HG03103 (cell line): ENCODE measurements at regions not wholly inside any gene's neighbourhood (a gene's known extent, or its start where the extent isn't known, plus 50 kb on each side); places are given as distances from the start of the nearest gene placed in this dataset.
"Not testable (repeated sequence)": the region's sequence is repeated elsewhere in the genome, so short reads cannot be mapped to it uniquely, and the experiment has no call there.

Experiments
- ATAC-seq: cut with Tn5 transposase; IDR thresholded peaks from one replicate; pipeline ENCODE4 v1.9.1; 2021; ENCODE audit warnings: low read depth; ENCODE audit not compliant: unreplicated experiment

DNA sequence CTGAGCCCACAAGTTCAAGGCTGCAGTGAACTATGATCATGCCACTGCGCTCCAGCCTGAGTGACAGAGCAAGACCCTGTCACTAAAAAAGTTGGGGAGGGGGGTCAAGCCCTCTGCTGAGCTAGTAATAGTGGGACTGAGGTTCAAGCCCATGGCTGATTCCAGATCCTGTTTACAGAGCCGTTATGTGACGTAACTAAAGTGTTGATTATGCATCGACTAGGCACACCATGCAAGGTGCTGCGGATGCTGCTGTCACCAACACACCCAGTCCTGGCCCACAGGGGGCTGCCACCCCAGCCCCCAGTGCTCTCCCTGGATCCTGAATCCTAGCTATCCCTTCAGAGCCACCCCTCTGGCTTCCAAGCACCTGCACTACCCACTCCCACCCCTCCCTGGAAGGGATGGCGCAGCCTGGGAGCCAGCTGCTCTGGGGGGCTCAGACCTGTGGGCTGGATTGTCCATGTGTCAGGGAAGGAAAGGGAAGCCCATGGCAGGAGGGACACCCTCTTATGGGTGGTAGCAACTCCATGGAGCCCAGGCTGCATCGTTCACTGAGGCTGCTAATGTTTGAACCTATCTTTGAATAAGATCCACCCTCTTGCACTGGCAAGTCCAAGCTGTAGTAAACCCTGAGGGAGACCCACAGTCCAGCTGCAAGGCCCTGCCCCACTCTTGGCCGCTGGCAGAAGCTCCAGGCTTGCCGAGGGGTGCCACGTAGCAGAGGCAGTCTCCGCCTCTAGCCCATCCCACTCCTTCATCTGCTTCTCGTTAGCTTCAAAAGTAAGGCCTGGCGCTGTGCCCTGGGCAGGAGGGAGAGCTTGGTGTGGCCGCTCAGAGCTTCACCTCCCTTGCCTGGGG lies 95.0 kb downstream of the SNX5 start:
- no peak for ATAC-seq

DNA sequence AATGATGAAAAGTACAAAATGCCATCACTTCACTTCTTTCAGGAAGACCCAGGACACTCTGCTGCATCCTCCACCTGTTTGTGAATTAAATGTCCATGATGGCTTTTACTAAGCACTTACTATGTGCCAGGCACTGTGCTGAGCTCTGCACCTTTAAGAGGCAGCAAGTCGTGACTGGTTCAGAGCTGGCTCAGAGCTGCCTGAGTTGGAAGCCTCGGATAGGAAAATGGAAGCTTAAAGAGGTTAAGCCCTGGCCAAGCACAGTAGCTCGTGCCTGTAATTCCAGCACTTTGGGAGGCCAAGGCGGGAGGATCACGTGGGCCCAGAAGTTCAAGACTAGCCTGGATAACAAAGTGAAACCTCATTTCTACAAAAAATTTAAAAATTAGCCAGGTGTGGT lies 95.6 kb downstream of the SNX5 start:
- no peak for ATAC-seq

DNA sequence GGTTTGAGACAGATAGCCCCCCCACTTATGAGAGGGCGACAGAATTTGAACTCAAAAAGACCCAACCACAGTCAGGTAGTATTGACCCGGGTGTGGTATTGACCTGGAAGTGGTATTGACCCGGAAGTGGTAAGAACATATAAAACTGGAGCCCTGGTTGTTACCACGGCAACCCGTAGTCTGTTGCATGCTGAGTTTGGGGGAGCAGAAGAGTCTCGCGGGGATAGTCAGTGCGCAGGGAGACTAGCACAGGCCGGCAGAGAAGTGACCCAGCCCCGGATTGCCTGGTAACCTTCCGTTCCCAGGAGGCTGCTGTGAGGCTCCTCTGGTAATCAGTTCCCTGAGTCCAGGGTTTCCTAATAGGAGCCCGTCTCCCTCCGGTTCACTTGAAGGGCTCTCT lies 96.2 kb downstream of the SNX5 start:
- ATAC-seq = no peak

- ATAC-seq = no peak
Observed at GRCh38 chr20:17871886-17872285, 96.7 kb downstream of the SNX5 start.

- no peak for ATAC-seq
Observed at GRCh38 chr20:17871181-17871580, 97.4 kb downstream of the SNX5 start.

GRCh38 chr20:17870086-17870740 lies 98.4 kb downstream of the SNX5 start:
- ATAC-seq = no peak

DNA sequence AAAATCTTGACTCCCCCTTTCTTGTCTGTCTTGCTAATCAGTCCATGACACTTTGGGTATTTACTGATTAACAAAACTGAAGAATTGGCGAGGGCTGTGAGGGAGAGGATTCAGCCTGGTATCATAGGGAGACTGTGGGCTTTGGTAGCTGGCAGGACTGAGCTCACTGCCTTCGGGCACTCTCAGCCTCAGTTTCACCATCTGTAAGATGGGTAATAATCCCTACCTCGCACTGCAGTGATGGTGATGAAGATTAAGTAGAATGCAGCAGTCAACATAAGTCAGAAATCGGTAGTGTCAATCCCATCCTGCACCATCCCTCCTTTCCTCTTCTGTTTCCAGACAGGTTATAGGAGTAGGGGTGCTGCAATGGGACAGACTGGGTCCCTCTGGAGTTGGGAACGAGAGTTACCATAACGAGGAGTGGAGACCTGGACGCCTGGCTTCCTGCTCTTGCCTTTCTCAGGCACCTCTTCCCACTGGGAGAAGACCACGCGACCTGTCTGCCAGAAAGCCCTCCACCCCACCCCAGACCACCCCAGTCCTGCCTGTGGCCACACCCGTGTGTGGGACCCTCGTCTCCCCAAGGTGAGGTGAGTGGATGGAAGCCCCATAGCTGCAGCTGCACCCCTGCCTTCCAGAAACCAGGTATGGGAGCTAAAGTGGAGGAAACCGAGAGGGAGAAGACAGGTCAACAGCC lies 99.1 kb downstream of the SNX5 start:
- ATAC-seq = no peak

GRCh38 chr20:17868700-17869231 lies 99.8 kb downstream of the SNX5 start:
- ATAC-seq = no peak

GRCh38 chr20:17868151-17868550 lies 100.4 kb downstream of the SNX5 start:
- no peak for ATAC-seq

- ATAC-seq = no peak
Observed at GRCh38 chr20:17867131-17867925, 101.3 kb downstream of the SNX5 start.

- ATAC-seq = no peak
Observed at GRCh38 chr20:17866234-17867001, 102.2 kb downstream of the SNX5 start.

- no peak for ATAC-seq
Observed at GRCh38 chr20:17863577-17864292, 104.9 kb downstream of the SNX5 start.

DNA sequence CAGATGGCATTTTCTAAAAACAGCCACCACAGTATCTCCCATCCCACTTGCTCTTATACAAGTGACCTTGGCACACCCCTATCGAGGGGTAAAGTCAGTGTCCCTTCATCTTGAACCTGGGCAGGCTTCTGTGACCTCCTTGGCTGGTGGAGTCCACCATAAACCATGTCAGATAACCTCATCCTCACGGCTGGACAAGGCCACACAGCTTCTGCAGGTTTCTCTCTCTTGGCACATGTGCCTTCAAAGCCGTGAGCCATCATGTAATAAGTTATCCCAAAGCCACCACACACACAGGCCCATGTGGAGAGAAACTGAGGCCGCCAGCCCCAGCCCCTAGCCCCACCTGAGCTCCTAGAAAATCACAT lies 105.4 kb downstream of the SNX5 start:
- no peak for ATAC-seq

GRCh38 chr20:17862171-17862570 lies 106.4 kb downstream of the SNX5 start:
- ATAC-seq = no peak

GRCh38 chr20:17861620-17862019 lies 107.0 kb downstream of the SNX5 start:
- ATAC-seq = not testable (repeated sequence)

DNA sequence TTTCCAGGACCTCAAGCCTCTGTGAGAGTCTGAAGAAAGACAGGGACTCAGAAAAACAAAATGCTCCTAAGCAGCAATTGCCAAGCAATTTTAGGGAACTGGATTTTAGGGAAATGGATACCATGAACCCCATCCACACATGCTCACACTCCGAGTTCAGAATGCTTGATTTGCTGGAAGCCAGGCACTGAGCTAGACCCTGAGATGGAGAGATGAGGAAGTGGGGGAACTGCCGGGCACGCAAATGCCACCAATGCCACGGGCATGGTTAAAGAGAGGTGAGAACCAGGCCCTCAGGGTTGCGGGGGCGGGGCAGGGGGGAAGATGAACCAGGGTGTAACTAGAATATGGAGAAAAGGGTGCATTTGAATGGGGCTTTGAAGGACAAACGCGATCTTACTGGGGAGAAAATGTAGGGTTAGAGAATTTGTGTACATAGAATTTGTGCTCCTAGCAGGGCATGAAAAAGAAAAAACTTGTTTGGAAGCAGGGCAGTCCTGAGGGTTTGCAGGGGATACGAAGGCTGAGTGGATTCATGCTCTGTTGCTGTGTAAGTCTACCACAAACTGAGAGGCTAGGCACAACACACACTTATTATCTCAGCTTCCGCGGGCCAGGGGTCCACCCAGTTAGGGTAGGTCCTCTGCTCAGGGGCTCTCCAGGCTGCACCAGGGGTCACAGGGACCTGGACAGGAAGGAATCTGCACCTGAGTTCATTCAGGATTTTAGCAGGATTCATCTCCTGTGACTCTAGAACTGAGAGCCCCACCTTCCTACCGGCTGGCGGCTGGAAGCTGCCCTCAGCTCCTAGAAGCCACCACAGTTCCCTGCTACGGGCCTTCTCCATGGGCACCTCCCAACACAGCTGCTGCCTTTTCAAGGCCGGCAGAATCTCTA lies 108.0 kb downstream of the SNX5 start:
- no peak for ATAC-seq

GRCh38 chr20:17859616-17860232 lies 108.9 kb downstream of the SNX5 start:
- ATAC-seq = no peak
